ENCODE measurements at regions not wholly inside any gene's neighbourhood (a gene's known extent, or its start where the extent isn't known, plus 50 kb on each side); places are given as distances from the start of the nearest gene placed in this dataset.

DNA sequence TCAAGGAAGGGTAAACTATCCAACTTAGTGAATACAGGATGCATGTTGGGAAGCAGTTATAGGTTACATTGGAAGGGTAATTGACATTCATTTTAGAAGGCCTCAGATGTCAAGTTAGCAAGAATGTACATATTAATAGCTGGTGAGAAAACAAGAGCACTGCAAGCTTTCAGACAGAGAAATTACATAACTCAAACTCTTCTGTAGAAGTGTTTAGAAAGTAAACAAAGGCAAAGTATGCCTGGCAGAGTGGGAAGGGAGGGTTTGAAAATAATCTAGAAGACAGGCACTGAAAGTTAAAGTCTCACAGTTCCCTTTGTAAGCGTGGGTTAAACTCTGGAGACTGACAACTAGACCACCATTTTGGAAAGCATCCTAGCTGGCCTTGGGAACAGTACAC, 406.2 kb downstream of the ANKRD50 start:
- no peaks in the 10 kb centered on the region for H3K27me3 ChIP-seq (ENCODE audit: control insufficient read depth, insufficient read depth, low read length)
- H3K9me3 ChIP-seq (replicated peaks; ENCODE audit: control insufficient read depth, low read depth, low read length): peaks cover 2% of the 10 kb centered on the region
- DNase-seq: no peak
- no peaks in the 10 kb centered on the region for H3K36me3 ChIP-seq (ENCODE audit: control insufficient read depth, insufficient read depth, low read length)
- H3K4me3 ChIP-seq (ENCODE audit: low read length): no peak overlapping the region
- H3K27ac ChIP-seq (ENCODE audit: low read length): no peak overlapping the region
- no peaks in the 10 kb centered on the region for H3K4me1 ChIP-seq (ENCODE audit: control insufficient read depth, insufficient read depth, low read length)
- WGBS (ENCODE audit: insufficient coverage): 100% methylated on average over 1 of the region's 1 CpG

DNA sequence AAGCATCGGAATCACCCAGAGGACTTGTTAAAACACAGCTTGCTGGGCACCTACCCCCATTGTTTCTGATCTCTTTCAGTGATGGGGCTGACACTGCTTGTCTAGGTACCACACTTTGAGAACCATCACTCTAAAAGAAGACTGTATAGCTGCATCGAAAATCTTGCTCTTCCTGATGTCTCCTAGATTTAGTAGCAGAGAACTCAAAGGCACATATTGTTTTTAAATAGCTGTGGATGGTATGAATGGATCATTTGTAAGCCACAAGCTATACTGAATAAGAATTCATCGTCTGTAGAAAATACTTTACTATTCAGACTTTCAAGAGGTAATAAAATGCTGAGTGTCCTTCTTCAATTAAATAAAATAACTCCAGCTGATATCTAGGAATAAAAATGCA, 405.4 kb downstream of the ANKRD50 start:
- H3K27me3 ChIP-seq (ENCODE audit: control insufficient read depth, insufficient read depth, low read length): no peaks in the 10 kb centered on the region
- no peaks in the 10 kb centered on the region for H3K36me3 ChIP-seq (ENCODE audit: control insufficient read depth, insufficient read depth, low read length)
- peaks cover 2% of the 10 kb centered on the region for H3K9me3 ChIP-seq (replicated peaks; ENCODE audit: control insufficient read depth, low read depth, low read length)
- no peak for DNase-seq
- no peaks in the 10 kb centered on the region for H3K4me1 ChIP-seq (ENCODE audit: control insufficient read depth, insufficient read depth, low read length)
- WGBS (ENCODE audit: insufficient coverage): no CpG with 5 or more reads among the region's 3 CpGs
- no peak overlapping the region for H3K27ac ChIP-seq (ENCODE audit: low read length)
- H3K4me3 ChIP-seq (ENCODE audit: low read length): no peak overlapping the region

DNA sequence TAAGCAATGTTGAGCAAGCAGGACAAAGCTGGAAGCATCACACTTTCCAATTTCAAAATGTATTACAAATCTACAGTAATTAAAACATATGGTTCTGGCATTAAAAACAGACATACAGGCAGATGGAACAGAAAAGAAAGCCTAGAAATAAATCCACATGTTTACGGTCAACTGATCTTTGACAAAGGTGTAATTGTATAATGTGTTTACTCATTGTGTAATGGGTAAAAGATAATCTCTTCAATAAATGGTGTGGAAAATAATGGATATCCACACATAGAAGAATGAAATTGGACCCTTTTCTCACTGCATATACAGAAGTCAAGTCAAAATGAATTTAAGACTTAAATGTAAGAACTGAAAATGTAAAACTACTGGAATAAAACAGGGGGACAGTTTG, 394.2 kb downstream of the ANKRD50 start:
- Histone ChIP-seq H3K36me3 (ENCODE audit: control insufficient read depth, insufficient read depth, low read length) (no peaks in the 10 kb centered on the region), H3K4me1 (ENCODE audit: control insufficient read depth, insufficient read depth, low read length) (no peaks in the 10 kb centered on the region), H3K4me3 (ENCODE audit: low read length) (no peak overlapping the region), H3K9me3 (replicated peaks; ENCODE audit: control insufficient read depth, low read depth, low read length) (no peaks in the 10 kb centered on the region), H3K27ac (ENCODE audit: low read length) (no peak overlapping the region), H3K27me3 (ENCODE audit: control insufficient read depth, insufficient read depth, low read length) (no peaks in the 10 kb centered on the region)
- no peak for DNase-seq
- no CpG with 5 or more reads among the region's 1 CpG for WGBS (ENCODE audit: insufficient coverage)

DNA sequence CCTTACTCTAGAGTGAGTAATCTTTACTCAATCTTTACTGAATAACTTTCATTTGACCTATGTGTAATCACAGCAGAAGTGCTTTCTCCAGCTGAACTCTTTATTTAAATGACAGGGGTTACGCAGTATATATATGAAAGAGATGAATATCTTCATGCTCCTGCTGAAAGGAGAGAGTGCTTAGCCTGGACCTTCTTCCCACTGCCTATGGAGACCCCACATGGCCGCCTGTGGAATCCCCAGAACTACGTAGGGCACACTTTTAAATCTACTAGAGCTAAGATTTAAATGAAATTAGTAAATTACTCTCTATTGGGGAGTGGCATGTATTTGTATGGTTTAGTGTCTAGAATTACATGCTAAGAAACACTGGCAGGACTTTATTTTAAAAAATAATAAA, 391.2 kb downstream of the ANKRD50 start:
- no peaks in the 10 kb centered on the region for H3K36me3 ChIP-seq (ENCODE audit: control insufficient read depth, insufficient read depth, low read length)
- no CpG with 5 or more reads among the region's 3 CpGs for WGBS (ENCODE audit: insufficient coverage)
- H3K9me3 ChIP-seq (replicated peaks; ENCODE audit: control insufficient read depth, low read depth, low read length): no peaks in the 10 kb centered on the region
- H3K27me3 ChIP-seq (ENCODE audit: control insufficient read depth, insufficient read depth, low read length): no peaks in the 10 kb centered on the region
- H3K4me1 ChIP-seq (ENCODE audit: control insufficient read depth, insufficient read depth, low read length): no peaks in the 10 kb centered on the region
- peak overlapping the region; percentile 15 for H3K27ac ChIP-seq (ENCODE audit: low read length)
- peak; percentile 67 for DNase-seq
- no peak overlapping the region for H3K4me3 ChIP-seq (ENCODE audit: low read length)

DNA sequence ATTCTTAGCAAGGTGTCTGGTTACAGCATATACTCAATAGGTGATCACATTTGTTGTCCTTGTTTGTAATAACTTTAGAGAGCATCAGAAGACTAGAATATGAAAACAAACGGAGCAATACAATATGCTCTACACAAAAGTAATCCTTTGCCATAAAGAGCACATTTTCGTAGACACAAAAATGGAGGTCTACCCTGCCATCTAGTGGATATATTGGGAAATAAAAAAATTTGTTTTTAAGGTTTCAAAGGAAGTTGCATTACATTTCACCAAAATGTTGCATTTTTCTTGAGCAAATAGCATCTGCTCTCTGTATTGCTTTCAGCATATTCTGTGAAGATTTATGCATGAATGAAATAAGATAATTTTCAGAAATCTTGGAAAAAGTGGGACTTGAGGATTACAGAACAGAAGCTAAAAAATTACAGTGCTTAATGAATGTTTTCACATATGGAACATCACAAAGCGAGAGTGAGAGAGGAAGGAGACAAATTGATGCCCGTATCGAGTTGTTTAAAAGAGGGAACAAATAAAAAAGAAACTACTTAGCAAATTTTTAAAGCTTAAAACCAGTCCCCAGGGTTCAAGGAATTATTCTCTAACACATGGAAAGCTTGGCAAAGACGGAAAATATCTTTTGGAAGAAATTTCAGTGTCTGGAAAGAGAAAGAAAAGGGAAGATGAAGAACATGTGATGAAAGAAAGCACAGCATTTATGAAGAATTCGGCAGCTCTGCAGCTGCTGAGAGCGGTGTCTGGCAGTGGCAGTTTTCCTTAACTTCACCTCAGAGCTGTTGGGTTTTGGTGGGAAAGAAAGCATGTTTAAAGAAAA, 390.1 kb downstream of the ANKRD50 start:
- H3K27ac ChIP-seq (ENCODE audit: low read length): peak overlapping the region; percentile 81

GRCh38 chr4:124325690-124326089, 386.8 kb downstream of the ANKRD50 start:
- H3K36me3 ChIP-seq (ENCODE audit: control insufficient read depth, insufficient read depth, low read length): no peaks in the 10 kb centered on the region

More for the DNA sequence above, 390.1 kb downstream of the ANKRD50 start:
- H3K27me3 ChIP-seq (ENCODE audit: control insufficient read depth, insufficient read depth, low read length): no peaks in the 10 kb centered on the region
- H3K4me1 ChIP-seq (ENCODE audit: control insufficient read depth, insufficient read depth, low read length): no peaks in the 10 kb centered on the region
- H3K36me3 ChIP-seq (ENCODE audit: control insufficient read depth, insufficient read depth, low read length): no peaks in the 10 kb centered on the region
- no peaks in the 10 kb centered on the region for H3K9me3 ChIP-seq (replicated peaks; ENCODE audit: control insufficient read depth, low read depth, low read length)
- peak overlapping the region; percentile 20 for H3K4me3 ChIP-seq (ENCODE audit: low read length)
- peak; percentile 93 for DNase-seq
- WGBS (ENCODE audit: insufficient coverage): 0% methylated on average over 1 of the region's 8 CpGs

DNA sequence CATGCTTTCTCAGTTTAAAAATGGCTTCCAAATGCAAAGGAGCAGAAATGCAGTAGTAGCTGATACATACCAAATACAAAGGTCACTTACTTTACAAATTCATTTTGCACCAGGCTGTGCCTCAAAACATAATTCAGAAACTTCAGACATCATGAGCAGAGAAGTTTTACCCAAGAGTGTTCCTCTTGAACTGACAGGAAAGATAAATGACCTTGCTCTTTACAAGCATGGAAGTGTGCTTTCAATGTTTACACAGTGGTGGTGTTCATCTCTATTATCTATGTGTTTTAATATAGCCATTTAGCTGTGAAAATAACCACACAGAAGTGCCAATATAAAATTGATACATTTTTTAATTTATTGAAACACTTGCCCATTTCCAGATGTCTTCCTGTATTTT, 383.4 kb downstream of the ANKRD50 start:
- Histone ChIP-seq H3K9me3 (replicated peaks; ENCODE audit: control insufficient read depth, low read depth, low read length) (no peaks in the 10 kb centered on the region), H3K27me3 (ENCODE audit: control insufficient read depth, insufficient read depth, low read length) (no peaks in the 10 kb centered on the region), H3K4me1 (ENCODE audit: control insufficient read depth, insufficient read depth, low read length) (no peaks in the 10 kb centered on the region), H3K36me3 (ENCODE audit: control insufficient read depth, insufficient read depth, low read length) (no peaks in the 10 kb centered on the region), H3K27ac (ENCODE audit: low read length) (no peak overlapping the region), H3K4me3 (ENCODE audit: low read length) (no peak overlapping the region)
- no peak for DNase-seq

More at GRCh38 chr4:124325690-124326089, 386.8 kb downstream of the ANKRD50 start:
- Histone ChIP-seq H3K4me1 (ENCODE audit: control insufficient read depth, insufficient read depth, low read length) (no peaks in the 10 kb centered on the region), H3K27me3 (ENCODE audit: control insufficient read depth, insufficient read depth, low read length) (no peaks in the 10 kb centered on the region), H3K27ac (ENCODE audit: low read length) (no peak overlapping the region), H3K9me3 (replicated peaks; ENCODE audit: control insufficient read depth, low read depth, low read length) (no peaks in the 10 kb centered on the region), H3K4me3 (ENCODE audit: low read length) (no peak overlapping the region)
- no peak for DNase-seq

GRCh38 chr4:124330045-124330444, 382.5 kb downstream of the ANKRD50 start:
- no peaks in the 10 kb centered on the region for H3K9me3 ChIP-seq (replicated peaks; ENCODE audit: control insufficient read depth, low read depth, low read length)
- H3K36me3 ChIP-seq (ENCODE audit: control insufficient read depth, insufficient read depth, low read length): no peaks in the 10 kb centered on the region
- H3K4me1 ChIP-seq (ENCODE audit: control insufficient read depth, insufficient read depth, low read length): no peaks in the 10 kb centered on the region
- WGBS (ENCODE audit: insufficient coverage): no CpG with 5 or more reads among the region's 3 CpGs
- H3K27me3 ChIP-seq (ENCODE audit: control insufficient read depth, insufficient read depth, low read length): no peaks in the 10 kb centered on the region
- no peak overlapping the region for H3K27ac ChIP-seq (ENCODE audit: low read length)
- no peak for DNase-seq
- H3K4me3 ChIP-seq (ENCODE audit: low read length): no peak overlapping the region

DNA sequence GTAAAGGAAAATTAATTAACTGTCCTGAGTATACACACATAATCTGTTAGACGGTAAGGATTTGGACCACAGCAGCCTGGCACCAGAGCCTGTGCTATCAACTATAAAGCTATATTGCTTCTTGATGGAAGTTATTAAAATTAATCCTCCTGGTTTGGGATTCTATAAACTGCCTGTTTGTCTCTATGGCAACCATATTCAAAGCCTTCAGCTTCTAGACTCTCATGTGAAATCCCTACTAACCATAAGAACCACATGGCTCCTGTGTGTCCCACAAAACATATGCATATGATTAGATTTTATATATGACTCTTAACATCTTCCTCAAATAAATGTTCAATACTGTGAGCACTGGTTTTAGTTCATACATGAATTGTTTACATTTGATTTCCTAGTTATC, 380.8 kb downstream of the ANKRD50 start:
- no peaks in the 10 kb centered on the region for H3K27me3 ChIP-seq (ENCODE audit: control insufficient read depth, insufficient read depth, low read length)
- no peak overlapping the region for H3K4me3 ChIP-seq (ENCODE audit: low read length)
- H3K27ac ChIP-seq (ENCODE audit: low read length): no peak overlapping the region
- DNase-seq: no peak
- WGBS (ENCODE audit: insufficient coverage): no CpG with 5 or more reads among the region's 1 CpG
- H3K36me3 ChIP-seq (ENCODE audit: control insufficient read depth, insufficient read depth, low read length): no peaks in the 10 kb centered on the region
- no peaks in the 10 kb centered on the region for H3K4me1 ChIP-seq (ENCODE audit: control insufficient read depth, insufficient read depth, low read length)
- H3K9me3 ChIP-seq (replicated peaks; ENCODE audit: control insufficient read depth, low read depth, low read length): no peaks in the 10 kb centered on the region

- DNase-seq: peak; percentile 23
- H3K27ac ChIP-seq (ENCODE audit: low read length): no peak overlapping the region
- no peaks in the 10 kb centered on the region for H3K36me3 ChIP-seq (ENCODE audit: control insufficient read depth, insufficient read depth, low read length)
- no peaks in the 10 kb centered on the region for H3K27me3 ChIP-seq (ENCODE audit: control insufficient read depth, insufficient read depth, low read length)
- no peak overlapping the region for H3K4me3 ChIP-seq (ENCODE audit: low read length)
- WGBS (ENCODE audit: insufficient coverage): no CpG with 5 or more reads among the region's 4 CpGs
- peaks cover 4% of the 10 kb centered on the region for H3K4me1 ChIP-seq (ENCODE audit: control insufficient read depth, insufficient read depth, low read length)
- no peaks in the 10 kb centered on the region for H3K9me3 ChIP-seq (replicated peaks; ENCODE audit: control insufficient read depth, low read depth, low read length)
Observed at GRCh38 chr4:124333466-124333865, 379.1 kb downstream of the ANKRD50 start.

- Histone ChIP-seq H3K36me3 (ENCODE audit: control insufficient read depth, insufficient read depth, low read length) (no peaks in the 10 kb centered on the region), H3K4me3 (ENCODE audit: low read length) (no peak overlapping the region), H3K4me1 (ENCODE audit: control insufficient read depth, insufficient read depth, low read length) (peaks cover 4% of the 10 kb centered on the region), H3K27ac (ENCODE audit: low read length) (no peak overlapping the region), H3K27me3 (ENCODE audit: control insufficient read depth, insufficient read depth, low read length) (no peaks in the 10 kb centered on the region), H3K9me3 (replicated peaks; ENCODE audit: control insufficient read depth, low read depth, low read length) (no peaks in the 10 kb centered on the region)
- peak; percentile 89 for DNase-seq
- WGBS (ENCODE audit: insufficient coverage): no CpG with 5 or more reads among the region's 3 CpGs
Observed at GRCh38 chr4:124334119-124334518, 378.4 kb downstream of the ANKRD50 start.

Data from muscle of leg (tissue), 3 donors.